MCF 10A (cell line): ENCODE measurements at regions not wholly inside any gene's neighbourhood (a gene's known extent, or its start where the extent isn't known, plus 50 kb on each side); places are given as distances from the start of the nearest gene placed in this dataset.

Source experiments
- BruUV-seq: library from RNA; stranded (reverse); fragments of 400-500 nt; replicated peaks from 2 replicates; lab custom pipeline; 2021; lab: Mats Ljungman, UMichigan
- CTCF ChIA-PET: fragments of 300-600 bp; sonication (Branson Sonifier 250); formaldehyde crosslinking; extraction: SDS; loops from one replicate; lab custom pipeline; 2021; ENCODE audit warnings: antibody characterized with exemption, inconsistent platforms; lab: Yijun Ruan, JAX
- POLR2A ChIA-PET: fragments of 300-600, 350-650 bp; sonication (Branson Sonifier 250); formaldehyde crosslinking; extraction: SDS; loops from one replicate; lab custom pipeline; 2020; ENCODE audit warnings: antibody characterized with exemption, inconsistent platforms; lab: Yijun Ruan, JAX
- DNase-seq: peaks from one replicate; pipeline ENCODE4 v3.0.0-alpha.2; 2018; ENCODE audit not compliant: unreplicated experiment
- H3K27ac Mint-ChIP-seq: one replicate; pipeline ENCODE4 v1.8.0; 2022; ENCODE audit warnings: mild to moderate bottlenecking, low read depth, mixed read lengths; ENCODE audit not compliant: unreplicated experiment
- H3K27me3 Mint-ChIP-seq: one replicate; pipeline ENCODE4 v1.8.0; 2022; ENCODE audit warnings: mixed read lengths; ENCODE audit not compliant: insufficient read depth, unreplicated experiment
- H3K36me3 Mint-ChIP-seq: one replicate; pipeline ENCODE4 v1.8.0; 2022; ENCODE audit warnings: mild to moderate bottlenecking, moderate library complexity, mixed read lengths; ENCODE audit not compliant: insufficient read depth, unreplicated experiment
- H3K4me1 Mint-ChIP-seq: one replicate; pipeline ENCODE4 v1.8.0; 2022; ENCODE audit warnings: mixed read lengths; ENCODE audit not compliant: insufficient read depth, unreplicated experiment
- H3K4me3 Mint-ChIP-seq: one replicate; pipeline ENCODE4 v1.8.0; 2022; ENCODE audit warnings: mild to moderate bottlenecking, moderate library complexity, mixed read lengths; ENCODE audit not compliant: unreplicated experiment
- H3K9me3 Mint-ChIP-seq: one replicate; pipeline ENCODE4 v1.8.0; 2022; ENCODE audit warnings: mixed read lengths; ENCODE audit not compliant: unreplicated experiment
- intact Hi-C: fragments of 100-400 bp; cut with micrococcal nuclease; formaldehyde crosslinking; loops from 2 replicates; pipeline ENCODE4 v1.14.1; 2022
- TF ChIP-seq, protein P1 (sequence below): fragments of 200-600 bp; IDR thresholded peaks from one replicate; pipeline ENCODE4 v1.8.0; 2022; ENCODE audit warnings: antibody characterized with exemption, mild to moderate bottlenecking; ENCODE audit not compliant: unreplicated experiment

- CTCF ChIA-PET: interaction anchor here (0.6 to 1.0 kb wide), 2 partner anchors 98 to 317 kb away, joined by 3 to 4 read pairs; no protein-coding TSS in a partner anchor
- intact Hi-C loops: no loop called here
Measured at GRCh38 chr15:35304389-35304788, 219.3 kb upstream of the NANOGP8 start.

GRCh38 chr15:35302334-35302733 is 217.2 kb upstream of the NANOGP8 start:
- peaks cover 24% of the 10 kb centered on the region for H3K4me1 Mint-ChIP-seq

More at GRCh38 chr15:35304389-35304788, 219.3 kb upstream of the NANOGP8 start:
- Mint-ChIP-seq H3K27me3 (no peaks in the 10 kb centered on the region), H3K9me3 (no peaks in the 10 kb centered on the region), H3K27ac (peak overlapping the region; percentile 96), H3K36me3 (no peaks in the 10 kb centered on the region), H3K4me3 (no peak overlapping the region), H3K4me1 (peaks cover 32% of the 10 kb centered on the region)
- POLR2A ChIA-PET: no interaction called here
- TF ChIP-seq, protein P1, sequence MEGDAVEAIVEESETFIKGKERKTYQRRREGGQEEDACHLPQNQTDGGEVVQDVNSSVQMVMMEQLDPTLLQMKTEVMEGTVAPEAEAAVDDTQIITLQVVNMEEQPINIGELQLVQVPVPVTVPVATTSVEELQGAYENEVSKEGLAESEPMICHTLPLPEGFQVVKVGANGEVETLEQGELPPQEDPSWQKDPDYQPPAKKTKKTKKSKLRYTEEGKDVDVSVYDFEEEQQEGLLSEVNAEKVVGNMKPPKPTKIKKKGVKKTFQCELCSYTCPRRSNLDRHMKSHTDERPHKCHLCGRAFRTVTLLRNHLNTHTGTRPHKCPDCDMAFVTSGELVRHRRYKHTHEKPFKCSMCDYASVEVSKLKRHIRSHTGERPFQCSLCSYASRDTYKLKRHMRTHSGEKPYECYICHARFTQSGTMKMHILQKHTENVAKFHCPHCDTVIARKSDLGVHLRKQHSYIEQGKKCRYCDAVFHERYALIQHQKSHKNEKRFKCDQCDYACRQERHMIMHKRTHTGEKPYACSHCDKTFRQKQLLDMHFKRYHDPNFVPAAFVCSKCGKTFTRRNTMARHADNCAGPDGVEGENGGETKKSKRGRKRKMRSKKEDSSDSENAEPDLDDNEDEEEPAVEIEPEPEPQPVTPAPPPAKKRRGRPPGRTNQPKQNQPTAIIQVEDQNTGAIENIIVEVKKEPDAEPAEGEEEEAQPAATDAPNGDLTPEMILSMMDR: no peak
- BruUV-seq: no TSS peak
- no peak for DNase-seq

GRCh38 chr15:35301088-35301487 is 216.0 kb upstream of the NANOGP8 start:
- no TSS peak for BruUV-seq
- DNase-seq: no peak
- Mint-ChIP-seq H3K4me3 (no peak overlapping the region), H3K27ac (no peak overlapping the region), H3K4me1 (peaks cover 15% of the 10 kb centered on the region), H3K36me3 (no peaks in the 10 kb centered on the region), H3K9me3 (no peaks in the 10 kb centered on the region), H3K27me3 (no peaks in the 10 kb centered on the region)
- intact Hi-C loops: no loop called here
- TF ChIP-seq, protein P1: no peak
- ChIA-PET CTCF (interaction anchor here (0.5 to 3.2 kb wide), 3 partner anchors 143 to 1350 kb away, joined by 3 to 13 read pairs (median 4); no protein-coding TSS in a partner anchor), POLR2A (no interaction called here)

More at GRCh38 chr15:35302334-35302733, 217.2 kb upstream of the NANOGP8 start:
- Mint-ChIP-seq H3K9me3 (no peaks in the 10 kb centered on the region), H3K4me3 (no peak overlapping the region), H3K36me3 (no peaks in the 10 kb centered on the region), H3K27me3 (no peaks in the 10 kb centered on the region), H3K27ac (no peak overlapping the region)
- no peak for DNase-seq
- TF ChIP-seq, protein P1: no peak
- intact Hi-C loops: no loop called here
- CTCF ChIA-PET: interaction anchor here (0.6 to 3.2 kb wide), 2 partner anchors 142 to 225 kb away, joined by 3 to 13 read pairs; no protein-coding TSS in a partner anchor
- POLR2A ChIA-PET: no interaction called here
- no TSS peak for BruUV-seq

DNA sequence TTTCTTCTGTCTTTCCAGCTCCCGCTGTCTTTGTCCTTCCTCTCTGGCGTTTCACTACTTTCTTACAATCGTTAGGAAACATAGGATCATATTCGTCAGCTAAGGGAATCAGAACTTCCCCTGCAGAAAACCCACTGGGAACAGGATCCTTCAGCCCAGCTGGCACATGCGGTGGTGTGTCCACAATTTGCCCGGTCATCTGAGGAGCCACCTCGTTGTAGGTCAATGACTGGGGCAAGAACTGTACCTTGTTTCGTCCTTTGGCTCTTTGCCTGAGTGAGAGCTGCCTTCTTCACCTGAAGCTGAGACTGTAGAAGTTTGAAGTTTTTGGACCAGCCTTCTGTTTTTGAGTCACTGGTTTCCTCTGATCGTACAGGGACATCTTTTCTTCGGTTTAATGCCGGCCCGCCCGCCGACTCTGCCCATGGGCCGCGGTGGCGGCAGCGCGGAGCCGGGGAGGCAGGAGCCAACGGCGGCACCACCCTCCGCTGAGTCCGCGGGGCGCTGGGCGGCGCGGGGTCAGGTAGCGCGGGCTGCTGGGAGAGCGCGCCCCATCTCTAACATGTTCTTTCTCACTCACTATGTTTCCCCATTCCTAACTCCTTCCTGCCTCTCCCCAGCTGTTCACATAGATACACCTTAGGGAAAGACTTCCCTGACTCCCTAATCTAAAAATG is 214.1 kb upstream of the NANOGP8 start:
- TF ChIP-seq, protein P1: no peak
- ChIA-PET POLR2A (no interaction called here), CTCF (interaction anchor here (0.6 kb wide), 1 partner anchor 459 kb away, joined by 3 read pairs; no protein-coding TSS in a partner anchor)
- intact Hi-C loops: no loop called here
- Mint-ChIP-seq H3K9me3 (no peaks in the 10 kb centered on the region), H3K27me3 (no peaks in the 10 kb centered on the region), H3K36me3 (no peaks in the 10 kb centered on the region), H3K4me1 (no peaks in the 10 kb centered on the region), H3K27ac (no peak overlapping the region), H3K4me3 (no peak overlapping the region)
- no TSS peak for BruUV-seq
- DNase-seq: no peak
